ENCODE measurements at regions not wholly inside any gene's neighbourhood (a gene's known extent, or its start where the extent isn't known, plus 50 kb on each side); places are given as distances from the start of the nearest gene placed in this dataset.

- no peak overlapping the region for H3K4me3 ChIP-seq (replicated peaks in 1 of 2; ENCODE audit: low read depth in 2 of 2, low read length in 2 of 2)
- DNase-seq (ENCODE audit: low read depth in 2 of 2) = no peak
- TF ChIP-seq CTCF (IDR thresholded peaks at IDR 0.05; ENCODE audit: low read depth, low read length) = no peak
These were observed 147.3 kb downstream of the GADD45G start for GRCh38 chr9:89752154-89752553.

- DNase-seq (ENCODE audit: low read depth in 2 of 2) = no peak
- TF ChIP-seq CTCF (IDR thresholded peaks at IDR 0.05; ENCODE audit: low read depth, low read length) = no peak
- H3K4me3 ChIP-seq (replicated peaks in 1 of 2; ENCODE audit: low read depth in 2 of 2, low read length in 2 of 2) = no peak overlapping the region
These were observed 148.8 kb downstream of the GADD45G start for GRCh38 chr9:89753472-89754055.

- no peak for TF ChIP-seq CTCF (IDR thresholded peaks at IDR 0.05; ENCODE audit: low read depth, low read length)
- H3K4me3 ChIP-seq (replicated peaks in 1 of 2; ENCODE audit: low read depth in 2 of 2, low read length in 2 of 2) = no peak overlapping the region
- DNase-seq (ENCODE audit: low read depth in 2 of 2) = no peak
These were observed 149.4 kb downstream of the GADD45G start for GRCh38 chr9:89754193-89754592.

- H3K4me3 ChIP-seq (replicated peaks in 1 of 2; ENCODE audit: low read depth in 2 of 2, low read length in 2 of 2) = no peak overlapping the region
- no peak for TF ChIP-seq CTCF (IDR thresholded peaks at IDR 0.05; ENCODE audit: low read depth, low read length)
- peak in 1 of 2 donors; percentile 74 for DNase-seq (ENCODE audit: low read depth in 2 of 2)
These were observed 151.0 kb downstream of the GADD45G start for GRCh38 chr9:89755821-89756220.

GRCh38 chr9:89756891-89757537 lies 152.2 kb downstream of the GADD45G start:
- peak in 1 of 2 donors; percentile 28 for DNase-seq (ENCODE audit: low read depth in 2 of 2)
- no peak overlapping the region for H3K4me3 ChIP-seq (replicated peaks in 1 of 2; ENCODE audit: low read depth in 2 of 2, low read length in 2 of 2)
- TF ChIP-seq CTCF (IDR thresholded peaks at IDR 0.05; ENCODE audit: low read depth, low read length) = no peak

- H3K4me3 ChIP-seq (replicated peaks in 1 of 2; ENCODE audit: low read depth in 2 of 2, low read length in 2 of 2) = no peak overlapping the region
- no peak for DNase-seq (ENCODE audit: low read depth in 2 of 2)
- TF ChIP-seq CTCF (IDR thresholded peaks at IDR 0.05; ENCODE audit: low read depth, low read length) = no peak
These were observed 153.1 kb downstream of the GADD45G start for GRCh38 chr9:89757776-89758528.
